H1 (cell line): ENCODE measurements at regions not wholly inside any gene's neighbourhood (a gene's known extent, or its start where the extent isn't known, plus 50 kb on each side); places are given as distances from the start of the nearest gene placed in this dataset.
A peak's percentile ranks its signal among the peaks of the same experiment; 100 is the strongest.

ENCODE experiments used
- ASH2L ChIP-seq: fragments of 200-600, 300-600 bp; sonication (generic); IDR thresholded peaks from one replicate; pipeline ENCODE4 v1.7.1; 2017; ENCODE audit warnings: low read length
- CEBPB ChIP-seq: IDR thresholded peaks from 2 replicates; pipeline ENCODE4 v1.6.1; 2012; ENCODE audit warnings: low read depth, low read length
- RXRA ChIP-seq: IDR thresholded peaks from 2 replicates; pipeline ENCODE4 v1.6.1; 2011; ENCODE audit warnings: low read depth, mild to moderate bottlenecking, low read length, moderate library complexity; ENCODE audit not compliant: insufficient read depth
- ZNF274 ChIP-seq: IDR thresholded peaks from 2 replicates; pipeline ENCODE4 v1.7.0; 2012; ENCODE audit warnings: low read length, borderline replicate concordance; ENCODE audit errors: extremely low read depth
- TF ChIP-seq, protein P1 (sequence below), 3 experiments: IDR thresholded peaks; 1 replicate in 2 of 3; 2 replicates in 1 of 3; pipeline versions ENCODE4 v1.5.1 to v1.6.1; 2011; ENCODE audit warnings: low read length in 3 of 3, mild to moderate bottlenecking in 3 of 3, inconsistent platforms in 2 of 3, low read depth in 1 of 3, moderate library complexity in 1 of 3; ENCODE audit not compliant: insufficient read depth in 1 of 3; ENCODE audit errors: control extremely low read depth in 1 of 3

- TF ChIP-seq, protein P1, sequence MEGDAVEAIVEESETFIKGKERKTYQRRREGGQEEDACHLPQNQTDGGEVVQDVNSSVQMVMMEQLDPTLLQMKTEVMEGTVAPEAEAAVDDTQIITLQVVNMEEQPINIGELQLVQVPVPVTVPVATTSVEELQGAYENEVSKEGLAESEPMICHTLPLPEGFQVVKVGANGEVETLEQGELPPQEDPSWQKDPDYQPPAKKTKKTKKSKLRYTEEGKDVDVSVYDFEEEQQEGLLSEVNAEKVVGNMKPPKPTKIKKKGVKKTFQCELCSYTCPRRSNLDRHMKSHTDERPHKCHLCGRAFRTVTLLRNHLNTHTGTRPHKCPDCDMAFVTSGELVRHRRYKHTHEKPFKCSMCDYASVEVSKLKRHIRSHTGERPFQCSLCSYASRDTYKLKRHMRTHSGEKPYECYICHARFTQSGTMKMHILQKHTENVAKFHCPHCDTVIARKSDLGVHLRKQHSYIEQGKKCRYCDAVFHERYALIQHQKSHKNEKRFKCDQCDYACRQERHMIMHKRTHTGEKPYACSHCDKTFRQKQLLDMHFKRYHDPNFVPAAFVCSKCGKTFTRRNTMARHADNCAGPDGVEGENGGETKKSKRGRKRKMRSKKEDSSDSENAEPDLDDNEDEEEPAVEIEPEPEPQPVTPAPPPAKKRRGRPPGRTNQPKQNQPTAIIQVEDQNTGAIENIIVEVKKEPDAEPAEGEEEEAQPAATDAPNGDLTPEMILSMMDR (IDR thresholded peaks at IDR 0.05; ENCODE audit: control extremely low read depth in 1 of 3, insufficient read depth in 1 of 3, low read depth in 1 of 3, low read length in 3 of 3): no peak
- no peak for TF ChIP-seq ASH2L
- no peak for TF ChIP-seq RXRA
- TF ChIP-seq ZNF274: no peak
- TF ChIP-seq CEBPB: peak; percentile 75; the same call in 1 of the 2 replicates
These were observed 444.6 kb downstream of the RIT2 start for GRCh38 chr18:42670860-42671259.
